ENCODE measurements at regions not wholly inside any gene's neighbourhood (a gene's known extent, or its start where the extent isn't known, plus 50 kb on each side); places are given as distances from the start of the nearest gene placed in this dataset.

DNA sequence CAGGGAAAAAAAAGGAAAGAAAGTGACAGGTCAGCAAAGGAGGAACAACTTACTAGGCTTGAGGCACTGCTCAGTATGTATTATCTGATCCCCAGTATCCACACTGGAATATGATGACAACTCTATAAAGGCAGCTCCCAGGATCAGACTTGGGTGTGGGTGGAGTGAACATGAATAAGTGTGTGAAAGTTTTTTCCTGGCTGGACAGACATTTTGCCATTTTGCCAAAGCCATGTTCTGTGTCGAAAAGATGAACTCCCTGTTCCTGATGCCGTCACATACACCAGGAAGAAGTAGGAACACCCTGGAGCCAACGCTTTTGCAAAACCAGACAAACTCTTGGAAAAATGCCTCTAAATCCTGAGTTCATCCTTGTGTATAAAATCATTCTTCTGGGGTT is 143.2 kb upstream of the MEOX2 start:
- DNase-seq (peak; percentile 35 to 68), ATAC-seq (peak; percentile 79 to 82)
- no peaks in the 10 kb centered on the region for H3K27me3 ChIP-seq
- peak overlapping the region in 1 of 4 donors; percentile 14 for H3K27ac ChIP-seq
- no peaks in the 10 kb centered on the region for H3K9me3 ChIP-seq
- H3K4me3 ChIP-seq: no peak overlapping the region
- in situ Hi-C loops (cut with MboI; ENCODE audit: low sequenced_read_pairs in 4 of 4) (no loop called here), intact Hi-C loops (cut with DNase I; ENCODE audit: low total_unique reads) (loop anchor here (10.0 kb wide), 1 partner anchor 265 kb away; the partner anchor contains the start of gene AGMO)
- TF ChIP-seq CTCF (IDR thresholded peaks at IDR 0.05 in 4 of 5, conservative IDR thresholded peaks at IDR 0.05 in 1 of 5) (no peak), POLR2A (IDR thresholded peaks at IDR 0.05) (no peak)
- peaks cover 0 to 4% of the 10 kb centered on the region in 2 donors for H3K4me1 ChIP-seq
- H3K36me3 ChIP-seq: no peaks in the 10 kb centered on the region

DNA sequence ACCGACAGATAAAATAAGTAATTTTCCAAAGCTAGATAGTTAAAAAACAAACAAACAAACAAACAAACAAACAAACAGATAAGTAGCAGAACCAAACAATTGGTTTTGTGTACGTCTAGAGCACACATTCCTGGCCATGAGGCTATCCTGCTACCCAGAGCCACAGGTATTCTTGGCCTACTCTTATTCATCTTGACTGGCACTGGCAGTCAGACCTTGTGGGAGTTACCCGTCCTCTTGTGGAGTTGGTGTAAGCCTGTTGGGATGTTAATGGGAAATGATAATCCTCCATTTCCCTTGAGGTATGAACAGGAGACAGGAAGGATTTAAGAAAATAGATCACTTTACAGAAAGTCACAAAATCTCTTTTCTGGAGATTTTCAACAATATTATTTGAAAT is 142.4 kb upstream of the MEOX2 start:
- in situ Hi-C loops (cut with MboI; ENCODE audit: low sequenced_read_pairs in 4 of 4) (no loop called here), intact Hi-C loops (cut with DNase I; ENCODE audit: low total_unique reads) (loop anchor here (10.0 kb wide), 1 partner anchor 264 kb away; the partner anchor contains the start of gene AGMO)
- Histone ChIP-seq H3K27me3 (no peaks in the 10 kb centered on the region), H3K27ac (no peak overlapping the region), H3K36me3 (no peaks in the 10 kb centered on the region), H3K4me3 (no peak overlapping the region), H3K4me1 (peaks cover 0 to 4% of the 10 kb centered on the region in 2 donors), H3K9me3 (no peaks in the 10 kb centered on the region)
- DNase-seq (no peak), ATAC-seq (no peak)
- TF ChIP-seq CTCF (IDR thresholded peaks at IDR 0.05 in 4 of 5, conservative IDR thresholded peaks at IDR 0.05 in 1 of 5) (no peak), POLR2A (IDR thresholded peaks at IDR 0.05) (no peak)

- no peak for TF ChIP-seq POLR2A (IDR thresholded peaks at IDR 0.05)
- no peak for TF ChIP-seq CTCF (IDR thresholded peaks at IDR 0.05 in 4 of 5, conservative IDR thresholded peaks at IDR 0.05 in 1 of 5)
- ATAC-seq (peak in 1 of 2 donors; percentile 21), DNase-seq (no peak)
- no peaks in the 10 kb centered on the region for H3K36me3 ChIP-seq
- H3K27me3 ChIP-seq: no peaks in the 10 kb centered on the region
- in situ Hi-C loops (cut with MboI; ENCODE audit: low sequenced_read_pairs in 4 of 4) (no loop called here), intact Hi-C loops (cut with DNase I; ENCODE audit: low total_unique reads) (loop anchor here (10.0 kb wide), 1 partner anchor 257 kb away; the partner anchor contains the start of gene AGMO)
- no peak overlapping the region for H3K27ac ChIP-seq
- no peak overlapping the region for H3K4me3 ChIP-seq
- H3K9me3 ChIP-seq: no peaks in the 10 kb centered on the region
- no peaks in the 10 kb centered on the region for H3K4me1 ChIP-seq
Measured at GRCh38 chr7:15821484-15822427, 135.3 kb upstream of the MEOX2 start.

DNA sequence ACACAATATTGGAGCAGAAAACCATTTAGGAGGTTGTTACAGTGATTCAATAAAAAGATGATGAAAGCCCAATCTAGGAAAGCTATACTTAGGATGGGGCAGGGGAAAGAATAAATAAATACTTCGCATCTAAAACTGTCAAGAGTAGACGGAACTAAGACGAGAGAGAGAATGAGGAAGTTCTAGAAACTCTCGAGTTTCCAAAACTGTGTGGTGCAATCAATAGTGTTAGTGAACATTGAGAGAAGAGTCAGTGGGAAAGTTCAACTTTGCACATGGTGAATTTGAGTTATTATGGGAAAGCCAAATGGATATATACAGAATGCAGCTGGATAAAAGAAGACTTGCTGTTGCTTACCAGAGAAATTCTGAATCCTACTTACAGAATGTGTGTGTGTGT is 133.8 kb upstream of the MEOX2 start:
- in situ Hi-C loops (cut with MboI; ENCODE audit: low sequenced_read_pairs in 4 of 4) (no loop called here), intact Hi-C loops (cut with DNase I; ENCODE audit: low total_unique reads) (loop anchor here (10.0 kb wide), 1 partner anchor 256 kb away; the partner anchor contains the start of gene AGMO)
- ATAC-seq (no peak), DNase-seq (no peak)
- Histone ChIP-seq H3K27ac (no peak overlapping the region), H3K4me3 (no peak overlapping the region), H3K4me1 (no peaks in the 10 kb centered on the region), H3K9me3 (no peaks in the 10 kb centered on the region), H3K27me3 (no peaks in the 10 kb centered on the region), H3K36me3 (no peaks in the 10 kb centered on the region)
- no peak for TF ChIP-seq POLR2A (IDR thresholded peaks at IDR 0.05)
- no peak for TF ChIP-seq CTCF (IDR thresholded peaks at IDR 0.05 in 4 of 5, conservative IDR thresholded peaks at IDR 0.05 in 1 of 5)
